ENCODE measurements at regions not wholly inside any gene's neighbourhood (a gene's known extent, or its start where the extent isn't known, plus 50 kb on each side); places are given as distances from the start of the nearest gene placed in this dataset.
A peak's percentile ranks its signal among the peaks of the same experiment; 100 is the strongest.
"Not testable (repeated sequence)": the region's sequence is repeated elsewhere in the genome, so short reads cannot be mapped to it uniquely, and the experiment has no call there.

GRCh38 chr2:51920509-51920908, 888.6 kb upstream of the NRXN1 start:
- DNase-seq (ENCODE audit: low read depth) = no peak
- H3K4me3 ChIP-seq (ENCODE audit: low read depth, low read length) = no peak overlapping the region

- H3K4me3 ChIP-seq (ENCODE audit: low read depth, low read length) = no peak overlapping the region
- DNase-seq (ENCODE audit: low read depth) = peak; percentile 16
Observed at GRCh38 chr2:51919395-51919794, 887.5 kb upstream of the NRXN1 start.

GRCh38 chr2:51918113-51918512, 886.2 kb upstream of the NRXN1 start:
- no peak overlapping the region for H3K4me3 ChIP-seq (ENCODE audit: low read depth, low read length)
- peak; percentile 85 for DNase-seq (ENCODE audit: low read depth)

- no peak overlapping the region for H3K4me3 ChIP-seq (ENCODE audit: low read depth, low read length)
- DNase-seq (ENCODE audit: low read depth) = no peak
Observed at GRCh38 chr2:51903728-51904127, 871.8 kb upstream of the NRXN1 start.

GRCh38 chr2:51899643-51900042, 867.7 kb upstream of the NRXN1 start:
- no peak overlapping the region for H3K4me3 ChIP-seq (ENCODE audit: low read depth, low read length)
- DNase-seq (ENCODE audit: low read depth) = no peak

- DNase-seq (ENCODE audit: low read depth) = not testable (repeated sequence)
Observed at GRCh38 chr2:51894584-51894983, 862.7 kb upstream of the NRXN1 start.

GRCh38 chr2:51888120-51888519, 856.2 kb upstream of the NRXN1 start:
- H3K4me3 ChIP-seq (ENCODE audit: low read depth, low read length) = no peak overlapping the region
- no peak for DNase-seq (ENCODE audit: low read depth)

More at GRCh38 chr2:51894584-51894983, 862.7 kb upstream of the NRXN1 start:
- not testable (repeated sequence) for H3K4me3 ChIP-seq (ENCODE audit: low read depth, low read length)

- no peak for DNase-seq (ENCODE audit: low read depth)
- H3K4me3 ChIP-seq (ENCODE audit: low read depth, low read length) = no peak overlapping the region
Observed at GRCh38 chr2:51881673-51882072, 849.7 kb upstream of the NRXN1 start.

GRCh38 chr2:51880153-51880552, 848.2 kb upstream of the NRXN1 start:
- no peak overlapping the region for H3K4me3 ChIP-seq (ENCODE audit: low read depth, low read length)
- DNase-seq (ENCODE audit: low read depth) = no peak

GRCh38 chr2:51866361-51866760, 834.4 kb upstream of the NRXN1 start:
- DNase-seq (ENCODE audit: low read depth) = peak; percentile 9
- no peak overlapping the region for H3K4me3 ChIP-seq (ENCODE audit: low read depth, low read length)

GRCh38 chr2:51859260-51859659, 827.3 kb upstream of the NRXN1 start:
- no peak overlapping the region for H3K4me3 ChIP-seq (ENCODE audit: low read depth, low read length)
- no peak for DNase-seq (ENCODE audit: low read depth)

GRCh38 chr2:51855683-51856082, 823.8 kb upstream of the NRXN1 start:
- no peak overlapping the region for H3K4me3 ChIP-seq (ENCODE audit: low read depth, low read length)
- no peak for DNase-seq (ENCODE audit: low read depth)

- peak; percentile 2 for DNase-seq (ENCODE audit: low read depth)
- H3K4me3 ChIP-seq (ENCODE audit: low read depth, low read length) = no peak overlapping the region
Observed at GRCh38 chr2:51846796-51847195, 814.9 kb upstream of the NRXN1 start.

GRCh38 chr2:51846018-51846417, 814.1 kb upstream of the NRXN1 start:
- no peak for DNase-seq (ENCODE audit: low read depth)
- H3K4me3 ChIP-seq (ENCODE audit: low read depth, low read length) = no peak overlapping the region

GRCh38 chr2:51844596-51844995, 812.7 kb upstream of the NRXN1 start:
- DNase-seq (ENCODE audit: low read depth) = no peak
- no peak overlapping the region for H3K4me3 ChIP-seq (ENCODE audit: low read depth, low read length)

- no peak for DNase-seq (ENCODE audit: low read depth)
- no peak overlapping the region for H3K4me3 ChIP-seq (ENCODE audit: low read depth, low read length)
Observed at GRCh38 chr2:51829477-51829876, 797.5 kb upstream of the NRXN1 start.

GRCh38 chr2:51825823-51826222, 793.9 kb upstream of the NRXN1 start:
- no peak overlapping the region for H3K4me3 ChIP-seq (ENCODE audit: low read depth, low read length)
- DNase-seq (ENCODE audit: low read depth) = no peak

GRCh38 chr2:51813247-51813646, 781.3 kb upstream of the NRXN1 start:
- H3K4me3 ChIP-seq (ENCODE audit: low read depth, low read length) = no peak overlapping the region
- DNase-seq (ENCODE audit: low read depth) = peak; percentile 22

GRCh38 chr2:51812138-51812866, 780.4 kb upstream of the NRXN1 start:
- no peak overlapping the region for H3K4me3 ChIP-seq (ENCODE audit: low read depth, low read length)
- DNase-seq (ENCODE audit: low read depth) = peak; percentile 27

- H3K4me3 ChIP-seq (ENCODE audit: low read depth, low read length) = no peak overlapping the region
- no peak for DNase-seq (ENCODE audit: low read depth)
Observed at GRCh38 chr2:51810197-51810596, 778.3 kb upstream of the NRXN1 start.

- no peak for DNase-seq (ENCODE audit: low read depth)
- no peak overlapping the region for H3K4me3 ChIP-seq (ENCODE audit: low read depth, low read length)
Observed at GRCh38 chr2:51807229-51807628, 775.3 kb upstream of the NRXN1 start.
